ENCODE measurements at regions not wholly inside any gene's neighbourhood (a gene's known extent, or its start where the extent isn't known, plus 50 kb on each side); places are given as distances from the start of the nearest gene placed in this dataset.

DNA sequence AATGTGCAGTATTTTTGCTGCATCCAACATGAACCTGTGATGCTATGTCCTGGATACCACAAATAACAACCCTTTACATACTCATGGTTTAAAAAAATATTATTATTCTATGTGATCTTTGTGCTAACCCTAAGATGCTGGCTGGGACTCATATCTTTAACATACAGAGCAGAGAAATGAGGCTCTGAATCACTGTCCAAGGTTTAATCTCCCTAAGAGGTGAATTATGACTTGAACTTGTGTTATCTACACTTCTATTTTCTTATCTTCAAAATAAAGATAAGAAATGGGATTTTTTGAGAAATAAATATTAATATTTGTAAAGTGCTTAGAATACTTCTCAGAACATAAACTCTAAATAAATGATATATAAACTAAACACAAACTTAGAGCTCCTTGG is 68.8 kb upstream of the GRIA1 start:
- no peak for DNase-seq
- no peak for ATAC-seq
- Histone ChIP-seq H3F3A (ENCODE audit: low read length, unreplicated experiment) (no peaks in the 10 kb centered on the region), H3K79me2 (ENCODE audit: low read length) (no peaks in the 10 kb centered on the region), H3K9me3 (ENCODE audit: low read length) (no peaks in the 10 kb centered on the region), H3K4me2 (ENCODE audit: low read length) (no peak overlapping the region), H3K27me3 (ENCODE audit: low read length) (peaks cover 19% of the 10 kb centered on the region; the same call in 1 of the 2 replicates), H3K9me2 (replicated peaks; ENCODE audit: low read length) (no peaks in the 10 kb centered on the region), H3K9ac (ENCODE audit: low read length) (no peak overlapping the region), H3K36me3 (ENCODE audit: low read depth, low read length) (no peaks in the 10 kb centered on the region), H4K20me1 (ENCODE audit: low read length) (no peaks in the 10 kb centered on the region), H2AFZ (ENCODE audit: low read length) (no peak overlapping the region), H3K27ac (ENCODE audit: low read length) (no peak overlapping the region), H3K4me3 (ENCODE audit: low read length) (no peak overlapping the region), H3K4me1 (ENCODE audit: insufficient read depth, low read length) (no peaks in the 10 kb centered on the region)
- ChIA-PET POLR2A (ENCODE audit: unreplicated experiment) (no interaction called here), CTCF (no interaction called here)
- intact Hi-C loops (cut with micrococcal nuclease): no loop called here
- BruUV-seq (replicated peaks): no TSS peak
- no peak for TF ChIP-seq EZH2phosphoT487 (IDR thresholded peaks at IDR 0.05; ENCODE audit: borderline replicate concordance, low read length)
- TF ChIP-seq EZH2 (IDR thresholded peaks at IDR 0.05; ENCODE audit: low read length, unreplicated experiment): no peak
- TF ChIP-seq, protein P1, sequence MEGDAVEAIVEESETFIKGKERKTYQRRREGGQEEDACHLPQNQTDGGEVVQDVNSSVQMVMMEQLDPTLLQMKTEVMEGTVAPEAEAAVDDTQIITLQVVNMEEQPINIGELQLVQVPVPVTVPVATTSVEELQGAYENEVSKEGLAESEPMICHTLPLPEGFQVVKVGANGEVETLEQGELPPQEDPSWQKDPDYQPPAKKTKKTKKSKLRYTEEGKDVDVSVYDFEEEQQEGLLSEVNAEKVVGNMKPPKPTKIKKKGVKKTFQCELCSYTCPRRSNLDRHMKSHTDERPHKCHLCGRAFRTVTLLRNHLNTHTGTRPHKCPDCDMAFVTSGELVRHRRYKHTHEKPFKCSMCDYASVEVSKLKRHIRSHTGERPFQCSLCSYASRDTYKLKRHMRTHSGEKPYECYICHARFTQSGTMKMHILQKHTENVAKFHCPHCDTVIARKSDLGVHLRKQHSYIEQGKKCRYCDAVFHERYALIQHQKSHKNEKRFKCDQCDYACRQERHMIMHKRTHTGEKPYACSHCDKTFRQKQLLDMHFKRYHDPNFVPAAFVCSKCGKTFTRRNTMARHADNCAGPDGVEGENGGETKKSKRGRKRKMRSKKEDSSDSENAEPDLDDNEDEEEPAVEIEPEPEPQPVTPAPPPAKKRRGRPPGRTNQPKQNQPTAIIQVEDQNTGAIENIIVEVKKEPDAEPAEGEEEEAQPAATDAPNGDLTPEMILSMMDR (conservative IDR thresholded peaks at IDR 0.05; ENCODE audit: low read depth, low read length): no peak

DNA sequence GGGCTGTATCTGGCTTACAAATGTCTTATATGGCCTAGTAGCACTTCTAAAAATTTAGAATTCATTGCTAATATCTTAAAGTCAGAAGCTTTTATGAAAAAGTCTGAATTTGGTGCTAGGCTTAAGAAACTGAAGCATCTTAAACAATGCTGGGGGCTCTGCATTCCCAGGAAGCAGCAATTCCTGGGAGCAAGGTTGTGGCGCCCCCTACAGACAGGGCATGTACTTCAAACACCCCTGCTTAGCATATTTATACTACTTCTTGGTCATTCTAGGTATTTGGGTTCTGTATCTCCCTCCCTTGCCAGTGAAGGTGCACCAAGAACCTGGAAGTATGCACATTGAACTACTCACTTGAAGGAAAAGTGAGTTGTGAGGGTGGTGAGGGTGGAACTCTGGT is 64.6 kb upstream of the GRIA1 start:
- Histone ChIP-seq H3K4me2 (ENCODE audit: low read length) (no peak overlapping the region), H3K9me3 (ENCODE audit: low read length) (no peaks in the 10 kb centered on the region), H3K27me3 (ENCODE audit: low read length) (peaks cover 15% of the 10 kb centered on the region; the same call in 1 of the 2 replicates), H3K9me2 (replicated peaks; ENCODE audit: low read length) (no peaks in the 10 kb centered on the region), H3K4me3 (ENCODE audit: low read length) (no peak overlapping the region), H2AFZ (ENCODE audit: low read length) (no peak overlapping the region), H3K4me1 (ENCODE audit: insufficient read depth, low read length) (no peaks in the 10 kb centered on the region), H4K20me1 (ENCODE audit: low read length) (no peaks in the 10 kb centered on the region), H3K9ac (ENCODE audit: low read length) (no peak overlapping the region), H3K36me3 (ENCODE audit: low read depth, low read length) (no peaks in the 10 kb centered on the region), H3F3A (ENCODE audit: low read length, unreplicated experiment) (no peaks in the 10 kb centered on the region), H3K27ac (ENCODE audit: low read length) (no peak overlapping the region), H3K79me2 (ENCODE audit: low read length) (no peaks in the 10 kb centered on the region)
- DNase-seq: no peak
- intact Hi-C loops (cut with micrococcal nuclease): no loop called here
- TF ChIP-seq EZH2 (IDR thresholded peaks at IDR 0.05; ENCODE audit: low read length, unreplicated experiment): no peak
- TF ChIP-seq, protein P1 (conservative IDR thresholded peaks at IDR 0.05; ENCODE audit: low read depth, low read length): peak; percentile 58
- no peak for ATAC-seq
- POLR2A ChIA-PET (ENCODE audit: unreplicated experiment): interaction anchor here (0.6 kb wide), 1 partner anchor 57 kb away, joined by 4 read pairs; no protein-coding TSS in a partner anchor
- BruUV-seq (replicated peaks): no TSS peak
- CTCF ChIA-PET: no interaction called here

DNA sequence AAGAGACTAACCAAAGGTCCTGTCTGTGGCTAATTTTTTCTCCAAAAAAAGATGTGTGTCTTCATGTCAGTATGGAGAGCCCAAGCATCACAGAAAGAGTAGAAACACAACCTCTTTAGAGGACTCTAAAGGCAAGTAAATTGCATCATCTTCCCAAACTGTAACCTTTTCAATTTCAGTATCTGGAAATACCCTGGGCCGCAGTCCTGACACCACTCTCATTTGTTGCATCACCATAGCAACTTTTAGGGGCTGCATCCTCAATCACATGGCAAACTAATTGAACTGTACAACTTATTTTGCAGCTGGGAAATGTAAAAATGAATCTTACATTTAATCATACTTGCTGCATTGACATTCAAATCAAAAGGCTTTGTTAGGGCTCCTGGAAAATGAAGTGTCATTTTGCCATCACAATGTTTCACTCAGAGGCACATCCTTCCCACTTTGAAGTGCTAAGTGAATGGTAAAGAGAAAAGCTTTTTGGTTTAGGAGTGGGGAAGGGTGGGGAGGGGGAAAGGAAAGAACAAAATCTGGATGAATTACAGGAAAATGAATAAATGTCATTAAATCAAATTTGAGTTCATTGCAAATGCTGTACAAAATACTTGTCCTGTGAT is 60.6 kb upstream of the GRIA1 start:
- no peak for ATAC-seq
- Histone ChIP-seq H3K9ac (ENCODE audit: low read length) (no peak overlapping the region), H3K79me2 (ENCODE audit: low read length) (no peaks in the 10 kb centered on the region), H3F3A (ENCODE audit: low read length, unreplicated experiment) (no peaks in the 10 kb centered on the region), H3K4me1 (ENCODE audit: insufficient read depth, low read length) (no peaks in the 10 kb centered on the region), H3K4me3 (ENCODE audit: low read length) (no peak overlapping the region), H3K36me3 (ENCODE audit: low read depth, low read length) (no peaks in the 10 kb centered on the region), H3K27me3 (ENCODE audit: low read length) (peaks cover 5% of the 10 kb centered on the region; the same call in 1 of the 2 replicates), H3K9me3 (ENCODE audit: low read length) (no peaks in the 10 kb centered on the region), H3K27ac (ENCODE audit: low read length) (no peak overlapping the region), H4K20me1 (ENCODE audit: low read length) (no peaks in the 10 kb centered on the region), H3K4me2 (ENCODE audit: low read length) (no peak overlapping the region), H2AFZ (ENCODE audit: low read length) (no peak overlapping the region), H3K9me2 (replicated peaks; ENCODE audit: low read length) (no peaks in the 10 kb centered on the region)
- POLR2A ChIA-PET (ENCODE audit: unreplicated experiment): no interaction called here
- TF ChIP-seq EZH2phosphoT487 (IDR thresholded peaks at IDR 0.05; ENCODE audit: borderline replicate concordance, low read length) (no peak), EZH2 (IDR thresholded peaks at IDR 0.05; ENCODE audit: low read length, unreplicated experiment) (no peak)
- TF ChIP-seq, protein P1 (conservative IDR thresholded peaks at IDR 0.05; ENCODE audit: low read depth, low read length): no peak
- intact Hi-C loops (cut with micrococcal nuclease): no loop called here
- BruUV-seq (replicated peaks): no TSS peak
- DNase-seq: no peak
- CTCF ChIA-PET: no interaction called here
